Thoracic aorta (tissue), 2 donors: ENCODE measurements at regions not wholly inside any gene's neighbourhood (a gene's known extent, or its start where the extent isn't known, plus 50 kb on each side); places are given as distances from the start of the nearest gene placed in this dataset.

ENCODE experiments used
- ATAC-seq: fragments of 150-250 bp; one replicate; pipeline ENCODE4 v1.8.0; 2017; ENCODE audit warnings: low read depth; ENCODE audit not compliant: insufficient number of reproducible peaks, low FRiP score
- DNase-seq: peaks from one replicate; pipeline ENCODE4 v3.0.0-alpha.2; 2020; ENCODE audit warnings: low spot score
- H3K27ac ChIP-seq, 2 donors: fragments of 200-600 bp; sonication (generic); 1 replicate in 1 of 2; 2 replicates in 1 of 2; pipeline ENCODE4 v1.5.1; 2016; ENCODE audit warnings: mild to moderate bottlenecking in 2 of 2, moderate library complexity in 2 of 2
- H3K27me3 ChIP-seq: fragments of 200-600 bp; sonication (generic); replicated peaks from 2 replicates; pipeline ENCODE4 v1.6.0; 2016; ENCODE audit warnings: mild to moderate bottlenecking; ENCODE audit not compliant: insufficient read depth
- H3K36me3 ChIP-seq: fragments of 200-600 bp; sonication (generic); one replicate; pipeline ENCODE4 v1.5.1; 2016
- H3K4me1 ChIP-seq, 2 donors: fragments of 200-600 bp; sonication (generic); 1 replicate in 1 of 2; 2 replicates in 1 of 2; pipeline versions ENCODE4 v1.5.1 to v1.6.0; 2016; ENCODE audit warnings: low read depth in 2 of 2, mild to moderate bottlenecking in 1 of 2; ENCODE audit not compliant: control insufficient read depth in 1 of 2
- H3K4me3 ChIP-seq: fragments of 200-600 bp; sonication (generic); 2 replicates; pipeline ENCODE4 v1.5.1; 2016; ENCODE audit warnings: mild to moderate bottlenecking
- H3K9me3 ChIP-seq: fragments of 200-600 bp; sonication (generic); 2 replicates; pipeline ENCODE4 v1.5.1; 2016
- TF ChIP-seq, protein P1 (sequence below): fragments of 200-600 bp; sonication (generic); IDR thresholded peaks from one replicate; pipeline ENCODE4 v1.5.1; 2019; ENCODE audit warnings: antibody characterized with exemption

DNA sequence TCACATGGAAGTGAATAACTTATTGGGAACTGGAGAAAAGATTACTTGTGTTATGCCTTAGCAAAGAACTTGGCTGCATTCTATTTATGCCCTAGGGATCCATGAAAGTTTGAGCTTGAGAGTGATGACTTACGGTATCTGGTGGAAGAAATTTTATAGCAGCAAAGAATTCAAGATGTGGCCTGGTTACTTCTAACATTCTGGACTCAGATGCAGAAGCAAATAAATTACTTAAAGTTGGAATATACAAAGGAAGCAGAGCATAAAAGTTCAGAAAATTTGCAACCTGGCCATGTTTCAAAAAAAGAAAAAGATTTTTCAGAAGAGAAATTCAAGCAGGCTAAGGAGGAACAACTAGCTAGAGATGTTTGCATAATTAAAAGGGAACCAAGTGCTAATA is 252.3 kb upstream of the WDFY3 start:
- H3K27ac ChIP-seq = no peak overlapping the region
- DNase-seq (no peak), ATAC-seq (no peak)
- no peaks in the 10 kb centered on the region for H3K4me1 ChIP-seq
- no peak overlapping the region for H3K4me3 ChIP-seq
- TF ChIP-seq, protein P1, sequence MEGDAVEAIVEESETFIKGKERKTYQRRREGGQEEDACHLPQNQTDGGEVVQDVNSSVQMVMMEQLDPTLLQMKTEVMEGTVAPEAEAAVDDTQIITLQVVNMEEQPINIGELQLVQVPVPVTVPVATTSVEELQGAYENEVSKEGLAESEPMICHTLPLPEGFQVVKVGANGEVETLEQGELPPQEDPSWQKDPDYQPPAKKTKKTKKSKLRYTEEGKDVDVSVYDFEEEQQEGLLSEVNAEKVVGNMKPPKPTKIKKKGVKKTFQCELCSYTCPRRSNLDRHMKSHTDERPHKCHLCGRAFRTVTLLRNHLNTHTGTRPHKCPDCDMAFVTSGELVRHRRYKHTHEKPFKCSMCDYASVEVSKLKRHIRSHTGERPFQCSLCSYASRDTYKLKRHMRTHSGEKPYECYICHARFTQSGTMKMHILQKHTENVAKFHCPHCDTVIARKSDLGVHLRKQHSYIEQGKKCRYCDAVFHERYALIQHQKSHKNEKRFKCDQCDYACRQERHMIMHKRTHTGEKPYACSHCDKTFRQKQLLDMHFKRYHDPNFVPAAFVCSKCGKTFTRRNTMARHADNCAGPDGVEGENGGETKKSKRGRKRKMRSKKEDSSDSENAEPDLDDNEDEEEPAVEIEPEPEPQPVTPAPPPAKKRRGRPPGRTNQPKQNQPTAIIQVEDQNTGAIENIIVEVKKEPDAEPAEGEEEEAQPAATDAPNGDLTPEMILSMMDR = no peak
- H3K9me3 ChIP-seq = no peaks in the 10 kb centered on the region
- H3K27me3 ChIP-seq = no peaks in the 10 kb centered on the region
- no peaks in the 10 kb centered on the region for H3K36me3 ChIP-seq

DNA sequence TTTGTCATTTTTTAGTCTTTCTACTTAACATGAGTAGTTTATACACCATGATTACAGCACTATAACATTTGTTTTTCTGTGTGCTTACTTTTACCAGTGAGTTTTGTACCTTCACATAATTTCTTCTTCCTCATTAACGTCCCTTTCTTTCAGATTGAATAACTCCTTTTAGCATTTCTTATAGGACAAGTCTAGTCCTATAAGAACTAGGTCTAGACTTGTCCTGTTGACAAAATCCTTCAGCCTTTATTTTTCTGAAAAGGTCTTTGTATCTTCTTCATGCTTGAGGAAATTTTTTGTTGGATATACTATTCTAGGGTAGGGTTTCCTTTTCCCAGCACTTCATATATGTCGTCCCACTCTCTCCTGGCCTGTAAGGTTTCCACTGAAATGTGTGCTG is 253.3 kb upstream of the ARHGAP24 start:
- no peaks in the 10 kb centered on the region for H3K4me1 ChIP-seq
- ATAC-seq = no peak
- TF ChIP-seq, protein P1 = no peak
- H3K27ac ChIP-seq = no peak overlapping the region
- DNase-seq = no peak
- no peaks in the 10 kb centered on the region for H3K9me3 ChIP-seq
- no peak overlapping the region for H3K4me3 ChIP-seq
- H3K36me3 ChIP-seq = no peaks in the 10 kb centered on the region
- no peaks in the 10 kb centered on the region for H3K27me3 ChIP-seq

DNA sequence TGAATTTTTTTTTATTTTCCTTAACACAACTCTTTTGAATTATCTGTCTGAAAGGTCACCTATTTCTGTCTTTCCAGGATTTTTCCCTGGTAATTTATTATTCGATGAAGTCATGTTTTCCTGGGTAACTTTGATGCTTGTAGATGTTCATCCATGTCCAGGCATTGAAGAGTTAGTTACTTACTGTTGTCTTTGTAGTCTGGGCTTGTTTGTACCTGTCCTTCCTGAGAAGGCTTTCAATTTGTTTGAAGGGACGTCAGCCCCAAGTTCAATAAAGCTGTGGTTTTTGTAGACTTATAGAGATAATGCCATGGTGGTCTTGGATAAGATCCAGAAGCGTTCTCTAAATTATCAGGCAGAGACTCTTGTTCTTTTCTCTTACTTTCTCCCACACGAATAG is 252.4 kb upstream of the ARHGAP24 start:
- Histone ChIP-seq H3K9me3 (no peaks in the 10 kb centered on the region), H3K27me3 (no peaks in the 10 kb centered on the region), H3K4me3 (no peak overlapping the region), H3K27ac (no peak overlapping the region), H3K4me1 (no peaks in the 10 kb centered on the region), H3K36me3 (no peaks in the 10 kb centered on the region)
- DNase-seq (no peak), ATAC-seq (no peak)
- TF ChIP-seq, protein P1 = no peak

GRCh38 chr4:85228264-85228663 is 246.7 kb upstream of the ARHGAP24 start:
- TF ChIP-seq, protein P1 = no peak
- H3K9me3 ChIP-seq = no peaks in the 10 kb centered on the region

GRCh38 chr4:85233516-85233915 is 241.4 kb upstream of the ARHGAP24 start:
- no peaks in the 10 kb centered on the region for H3K4me1 ChIP-seq
- TF ChIP-seq, protein P1 = no peak
- H3K27ac ChIP-seq = no peak overlapping the region
- ATAC-seq = no peak
- no peaks in the 10 kb centered on the region for H3K9me3 ChIP-seq
- no peak for DNase-seq
- H3K27me3 ChIP-seq = no peaks in the 10 kb centered on the region
- H3K4me3 ChIP-seq = no peak overlapping the region
- no peaks in the 10 kb centered on the region for H3K36me3 ChIP-seq

More at GRCh38 chr4:85228264-85228663, 246.7 kb upstream of the ARHGAP24 start:
- no peaks in the 10 kb centered on the region for H3K27me3 ChIP-seq
- DNase-seq (no peak), ATAC-seq (no peak)
- H3K36me3 ChIP-seq = no peaks in the 10 kb centered on the region
- H3K27ac ChIP-seq = no peak overlapping the region
- no peak overlapping the region for H3K4me3 ChIP-seq
- no peaks in the 10 kb centered on the region for H3K4me1 ChIP-seq
